PC-9 (cell line): ENCODE measurements at regions not wholly inside any gene's neighbourhood (a gene's known extent, or its start where the extent isn't known, plus 50 kb on each side); places are given as distances from the start of the nearest gene placed in this dataset.

Source experiments
- BruUV-seq: library from RNA; stranded (reverse); fragments of 400-500 nt; replicated peaks from 2 replicates; lab custom pipeline; 2021; lab: Mats Ljungman, UMichigan
- CTCF ChIA-PET: fragments of 300-600 bp; sonication (Branson Sonifier 250); formaldehyde crosslinking; loops from one replicate; lab custom pipeline; 2022; ENCODE audit warnings: antibody characterized with exemption; lab: Charles Lee
- POLR2A ChIA-PET: fragments of 300-600 bp; sonication (Branson Sonifier 250); formaldehyde crosslinking; loops from one replicate; lab custom pipeline; 2022; ENCODE audit warnings: antibody characterized with exemption; ENCODE audit not compliant: unreplicated experiment; lab: Charles Lee
- DNase-seq, 2 experiments: peaks; one replicate each; pipeline versions ENCODE4 v3.0.0 to v3.0.0-alpha.2; 2015 to 2022; ENCODE audit warnings: mixed read lengths in 1 of 2
- H2AFZ ChIP-seq: fragments of 200-600 bp; sonication (generic); 2 replicates; pipeline ENCODE4 v1.8.1; 2017; ENCODE audit warnings: antibody characterized with exemption
- H3F3A ChIP-seq: fragments of 200-600 bp; sonication (generic); 2 replicates; pipeline ENCODE4 v1.8.1; 2017; ENCODE audit warnings: antibody characterized with exemption, mild to moderate bottlenecking, low read depth; ENCODE audit not compliant: insufficient read depth
- H3K27ac ChIP-seq: fragments of 200-600 bp; sonication (generic); 2 replicates; pipeline ENCODE4 v1.6.1; 2016; ENCODE audit warnings: mixed run types
- H3K27me3 ChIP-seq: fragments of 200-600 bp; sonication (generic); 2 replicates; pipeline ENCODE4 v1.6.1; 2016; ENCODE audit warnings: low read depth, mixed run types; ENCODE audit not compliant: insufficient read depth
- H3K36me3 ChIP-seq: fragments of 200-600 bp; sonication (generic); 2 replicates; pipeline ENCODE4 v1.6.1; 2016; ENCODE audit warnings: low read depth, mixed run types
- H3K4me1 ChIP-seq: fragments of 200-600 bp; sonication (generic); replicated peaks from 2 replicates; pipeline ENCODE4 v1.6.1; 2016; ENCODE audit warnings: mixed run types; ENCODE audit not compliant: insufficient read depth
- H3K4me2 ChIP-seq: fragments of 200-600 bp; sonication (generic); 2 replicates; pipeline ENCODE4 v1.6.1; 2017; ENCODE audit warnings: mixed run types
- H3K4me3 ChIP-seq: fragments of 200-600 bp; sonication (generic); 2 replicates; pipeline ENCODE4 v1.6.1; 2016; ENCODE audit warnings: mixed run types
- H3K79me2 ChIP-seq: fragments of 200-600 bp; sonication (generic); 2 replicates; pipeline ENCODE4 v1.6.1; 2017; ENCODE audit warnings: low read depth, mixed run types
- H3K9me2 ChIP-seq: fragments of 200-600 bp; sonication (generic); 2 replicates; pipeline ENCODE4 v1.8.1; 2017; ENCODE audit warnings: mild to moderate bottlenecking; ENCODE audit not compliant: insufficient read depth
- H3K9me3 ChIP-seq: fragments of 200-600 bp; sonication (generic); 2 replicates; pipeline ENCODE4 v1.8.1; 2016; ENCODE audit warnings: low read depth; ENCODE audit not compliant: insufficient read depth
- H4K20me1 ChIP-seq: fragments of 200-600 bp; sonication (generic); 2 replicates; pipeline ENCODE4 v1.8.1; 2017; ENCODE audit not compliant: insufficient read depth
- CTCF ChIP-seq: fragments of 200-600 bp; sonication (generic); conservative IDR thresholded peaks from 2 replicates; pipeline ENCODE4 v1.6.1; 2017; ENCODE audit warnings: mixed run types, antibody characterized with exemption, mild to moderate bottlenecking, moderate library complexity
- EZH2 ChIP-seq: fragments of 200-600 bp; sonication (generic); IDR thresholded peaks from 2 replicates; pipeline ENCODE4 v1.8.0; 2017; ENCODE audit warnings: antibody characterized with exemption, low read depth
- intact Hi-C: fragments of 100-400 bp; cut with micrococcal nuclease; formaldehyde crosslinking; loops from one replicate; pipeline ENCODE4 v1.10.0; 2022; ENCODE audit not compliant: unreplicated experiment

- no peak overlapping the region for H3K4me3 ChIP-seq
- H2AFZ ChIP-seq: no peak overlapping the region
- H3K79me2 ChIP-seq: no peaks in the 10 kb centered on the region
- intact Hi-C loops: no loop called here
- H3K4me1 ChIP-seq: no peaks in the 10 kb centered on the region
- TF ChIP-seq EZH2 (no peak), CTCF (no peak)
- no peaks in the 10 kb centered on the region for H3K9me2 ChIP-seq
- ChIA-PET POLR2A (no interaction called here), CTCF (no interaction called here)
- DNase-seq: no peak
- H3K4me2 ChIP-seq: no peak overlapping the region
- no peaks in the 10 kb centered on the region for H3K9me3 ChIP-seq
- BruUV-seq: no TSS peak
- peaks cover 65% of the 10 kb centered on the region for H3K27me3 ChIP-seq
- H3F3A ChIP-seq: no peaks in the 10 kb centered on the region
- no peaks in the 10 kb centered on the region for H4K20me1 ChIP-seq
- no peaks in the 10 kb centered on the region for H3K36me3 ChIP-seq
- no peak overlapping the region for H3K27ac ChIP-seq
Observed at GRCh38 chr2:114083717-114084387, 194.0 kb downstream of the ACTR3 start.

- TF ChIP-seq CTCF (no peak), EZH2 (no peak)
- POLR2A ChIA-PET: no interaction called here
- no TSS peak for BruUV-seq
- H3K4me2 ChIP-seq: no peak overlapping the region
- H3K9me2 ChIP-seq: no peaks in the 10 kb centered on the region
- no peak overlapping the region for H2AFZ ChIP-seq
- CTCF ChIA-PET: no interaction called here
- H3K9me3 ChIP-seq: no peaks in the 10 kb centered on the region
- no peak for DNase-seq
- intact Hi-C loops: no loop called here
- H4K20me1 ChIP-seq: no peaks in the 10 kb centered on the region
- no peaks in the 10 kb centered on the region for H3K4me1 ChIP-seq
- no peaks in the 10 kb centered on the region for H3K36me3 ChIP-seq
- H3K27ac ChIP-seq: no peak overlapping the region
- H3F3A ChIP-seq: no peaks in the 10 kb centered on the region
- no peak overlapping the region for H3K4me3 ChIP-seq
- H3K79me2 ChIP-seq: no peaks in the 10 kb centered on the region
- peaks cover 57% of the 10 kb centered on the region for H3K27me3 ChIP-seq
Observed at GRCh38 chr2:114085238-114085637, 195.3 kb downstream of the ACTR3 start.

DNA sequence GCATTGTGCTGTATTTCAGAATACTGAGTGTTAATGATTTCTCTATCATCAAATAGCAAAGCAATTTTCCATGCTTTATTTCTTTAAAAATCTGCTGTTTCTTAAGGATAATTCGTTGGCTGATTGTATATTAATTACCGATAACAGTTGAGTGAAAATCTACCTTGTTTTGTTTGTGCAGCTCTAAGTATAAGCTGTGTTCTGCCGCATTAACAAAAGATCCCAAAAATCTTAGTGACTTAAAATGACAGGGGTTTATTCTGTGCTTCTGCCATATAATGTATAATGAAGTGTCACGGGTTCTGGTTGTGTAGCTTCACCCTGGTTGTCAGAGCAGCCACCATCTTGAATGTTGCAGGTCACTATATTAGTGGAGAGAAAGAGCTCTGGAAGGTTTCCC, 196.1 kb downstream of the ACTR3 start:
- no TSS peak for BruUV-seq
- H2AFZ ChIP-seq: no peak overlapping the region
- TF ChIP-seq EZH2: no peak
- TF ChIP-seq CTCF: no peak
- peaks cover 52% of the 10 kb centered on the region for H3K27me3 ChIP-seq
- no peak overlapping the region for H3K4me3 ChIP-seq
- DNase-seq: no peak
- H3K27ac ChIP-seq: no peak overlapping the region
- no peaks in the 10 kb centered on the region for H3K9me2 ChIP-seq
- ChIA-PET CTCF (interaction anchor here (0.6 kb wide), 1 partner anchor 296 kb away, joined by 3 read pairs; no protein-coding TSS in a partner anchor), POLR2A (no interaction called here)
- H3F3A ChIP-seq: no peaks in the 10 kb centered on the region
- intact Hi-C loops: no loop called here
- H3K36me3 ChIP-seq: no peaks in the 10 kb centered on the region
- no peaks in the 10 kb centered on the region for H3K9me3 ChIP-seq
- H3K79me2 ChIP-seq: no peaks in the 10 kb centered on the region
- H3K4me2 ChIP-seq: no peak overlapping the region
- H4K20me1 ChIP-seq: no peaks in the 10 kb centered on the region
- no peaks in the 10 kb centered on the region for H3K4me1 ChIP-seq
